Adrenal gland (tissue), 9 donors: ENCODE measurements at regions not wholly inside any gene's neighbourhood (a gene's known extent, or its start where the extent isn't known, plus 50 kb on each side); places are given as distances from the start of the nearest gene placed in this dataset.

Source experiments
- DNase-seq, 7 donors: peaks; one replicate each; pipeline ENCODE4 v3.0.0-alpha.2; 2019 to 2020
- H3K27ac ChIP-seq, 5 donors: fragments of 200-600 bp; sonication (generic) in 4 of 5; 1 replicate in 3 of 5; 2 replicates in 2 of 5; pipeline versions ENCODE4 v1.5.1 to v1.8.0; 2016 to 2020; ENCODE audit warnings: mild to moderate bottlenecking in 1 of 5
- H3K27me3 ChIP-seq: fragments of 200-600 bp; 2 replicates; pipeline ENCODE4 v1.8.0; 2021
- H3K36me3 ChIP-seq, 2 donors: fragments of 200-600 bp; replicated peaks in 1 of 2; 1 replicate in 1 of 2; 2 replicates in 1 of 2; pipeline versions ENCODE4 v1.5.1 to v1.8.0; 2018 to 2022
- H3K4me1 ChIP-seq, 2 donors: fragments of 200-600 bp; replicated peaks in 1 of 2; 1 replicate in 1 of 2; 2 replicates in 1 of 2; pipeline versions ENCODE4 v1.5.1 to v1.8.0; 2018 to 2021
- H3K4me3 ChIP-seq, 4 donors: fragments of 200-600 bp; sonication (generic) in 3 of 4; one replicate each; pipeline ENCODE4 v1.5.1; 2016 to 2018
- H3K9me3 ChIP-seq, 3 donors: fragments of 200-600 bp; sonication (generic) in 1 of 3; replicated peaks in 1 of 3; 1 replicate in 2 of 3; 2 replicates in 1 of 3; pipeline versions ENCODE4 v1.5.1 to v1.8.0; 2016 to 2021
- CTCF ChIP-seq, 6 experiments: fragments of 450-650 bp in 4 of 6; fragments of 200-600 bp in 2 of 6; sonication (generic) in 1 of 6; IDR thresholded peaks; 1 replicate in 5 of 6; 2 replicates in 1 of 6; pipeline versions ENCODE4 v1.5.1 to v1.8.0; 2016 to 2021; ENCODE audit warnings: antibody characterized with exemption in 6 of 6, mild to moderate bottlenecking in 2 of 6, moderate library complexity in 1 of 6
- POLR2A ChIP-seq, 2 donors: fragments of 450-650 bp; IDR thresholded peaks; one replicate each; pipeline ENCODE4 v1.6.1; 2017; ENCODE audit warnings: antibody characterized with exemption in 2 of 2, mild to moderate bottlenecking in 2 of 2, moderate library complexity in 1 of 2
- WGBS, 4 donors: extraction: QIAGEN DNeasy Blood & Tissue Kit in 2 of 4; methylation state at CpG; one replicate each; pipeline versions ENCODE4 v1.1.5 to v1.1.7; 2013 to 2017; 5-methylcytosine and 5-hydroxymethylcytosine counted together
- intact Hi-C, 2 donors: fragments of 100-400 bp; cut with DNase I; formaldehyde crosslinking; loops; one replicate each; pipeline versions ENCODE4 v1.14.1 to v1.15.0; 2022 to 2023
- donor health status: healthy with polysubstance abuse.
- donor health status: Bipolar disorder and iron deficiency.
- donor health status: DM: yes; HTN: yes; CAD: no.
- donor health status: DM: no; HTN: no; CAD: no.
- donor health status: DM: no; HTN: no; CAD: no.

GRCh38 chr12:90100579-90100978, 391.9 kb upstream of the ATP2B1 start:
- TF ChIP-seq POLR2A (IDR thresholded peaks at IDR 0.05) (no peak), CTCF (IDR thresholded peaks at IDR 0.05) (no peak)
- no peak overlapping the region for H3K27ac ChIP-seq
- no peak for DNase-seq
- no peaks in the 10 kb centered on the region for H3K36me3 ChIP-seq
- no peaks in the 10 kb centered on the region for H3K4me1 ChIP-seq
- H3K27me3 ChIP-seq: no peaks in the 10 kb centered on the region
- H3K9me3 ChIP-seq: no peaks in the 10 kb centered on the region
- no peak overlapping the region for H3K4me3 ChIP-seq
- intact Hi-C loops: loop anchor here in 1 of 2 donors (10.0 kb wide), 1 partner anchor 556 kb away; no protein-coding TSS in a partner anchor

GRCh38 chr12:90099288-90099687, 390.6 kb upstream of the ATP2B1 start:
- Histone ChIP-seq H3K27ac (no peak overlapping the region), H3K4me3 (no peak overlapping the region), H3K9me3 (no peaks in the 10 kb centered on the region), H3K27me3 (no peaks in the 10 kb centered on the region), H3K4me1 (no peaks in the 10 kb centered on the region), H3K36me3 (no peaks in the 10 kb centered on the region)
- 90 to 97% (median 93%) methylated on average over 1 of the region's 1 CpG for WGBS, 4 donors
- DNase-seq: no peak
- TF ChIP-seq CTCF (IDR thresholded peaks at IDR 0.05) (no peak), POLR2A (IDR thresholded peaks at IDR 0.05) (no peak)
- intact Hi-C loops: no loop called here

- H3K9me3 ChIP-seq: no peaks in the 10 kb centered on the region
- no peaks in the 10 kb centered on the region for H3K36me3 ChIP-seq
- TF ChIP-seq CTCF (IDR thresholded peaks at IDR 0.05) (no peak), POLR2A (IDR thresholded peaks at IDR 0.05) (no peak)
- H3K27me3 ChIP-seq: no peaks in the 10 kb centered on the region
- WGBS, 4 donors: 56 to 72% (median 67%) methylated on average over 2 of the region's 2 CpGs
- no peak overlapping the region for H3K27ac ChIP-seq
- intact Hi-C loops: no loop called here
- DNase-seq: no peak
- no peaks in the 10 kb centered on the region for H3K4me1 ChIP-seq
- no peak overlapping the region for H3K4me3 ChIP-seq
Measured at GRCh38 chr12:90098132-90098779, 389.6 kb upstream of the ATP2B1 start.

GRCh38 chr12:90091809-90092208, 383.2 kb upstream of the ATP2B1 start:
- 58 to 97% (median 79%) methylated on average over 3 of the region's 3 CpGs for WGBS, 4 donors
- H3K4me3 ChIP-seq: no peak overlapping the region
- no peaks in the 10 kb centered on the region for H3K36me3 ChIP-seq
- H3K27ac ChIP-seq: no peak overlapping the region
- TF ChIP-seq CTCF (IDR thresholded peaks at IDR 0.05): no peak
- no peak for TF ChIP-seq POLR2A (IDR thresholded peaks at IDR 0.05)
- H3K27me3 ChIP-seq: no peaks in the 10 kb centered on the region
- no peaks in the 10 kb centered on the region for H3K9me3 ChIP-seq
- intact Hi-C loops: no loop called here
- DNase-seq: peak in 1 of 7 donors; percentile 1
- no peaks in the 10 kb centered on the region for H3K4me1 ChIP-seq
